ENCODE measurements at regions not wholly inside any gene's neighbourhood (a gene's known extent, or its start where the extent isn't known, plus 50 kb on each side); places are given as distances from the start of the nearest gene placed in this dataset.

GRCh38 chr13:105814902-105815250 is 720.6 kb downstream of the EFNB2 start:
- ATAC-seq (ENCODE audit: low read depth in 2 of 2) = no peak
- Mint-ChIP-seq H3K4me1 (no peaks in the 10 kb centered on the region), H3K27me3 (no peaks in the 10 kb centered on the region), H3K36me3 (no peaks in the 10 kb centered on the region), H3K9me3 (peaks cover 0 to 4% (median 0%) of the 10 kb centered on the region in 7 donors), H3K27ac (no peak overlapping the region), H3K4me3 (no peak overlapping the region)
- no peak for DNase-seq

GRCh38 chr13:105814219-105814901 is 721.1 kb downstream of the EFNB2 start:
- DNase-seq (no peak), ATAC-seq (ENCODE audit: low read depth in 2 of 2) (no peak)
- Mint-ChIP-seq H3K27me3 (no peaks in the 10 kb centered on the region), H3K36me3 (no peaks in the 10 kb centered on the region), H3K4me1 (no peaks in the 10 kb centered on the region), H3K4me3 (no peak overlapping the region), H3K9me3 (peaks cover 0 to 4% (median 0%) of the 10 kb centered on the region in 7 donors), H3K27ac (no peak overlapping the region)

DNA sequence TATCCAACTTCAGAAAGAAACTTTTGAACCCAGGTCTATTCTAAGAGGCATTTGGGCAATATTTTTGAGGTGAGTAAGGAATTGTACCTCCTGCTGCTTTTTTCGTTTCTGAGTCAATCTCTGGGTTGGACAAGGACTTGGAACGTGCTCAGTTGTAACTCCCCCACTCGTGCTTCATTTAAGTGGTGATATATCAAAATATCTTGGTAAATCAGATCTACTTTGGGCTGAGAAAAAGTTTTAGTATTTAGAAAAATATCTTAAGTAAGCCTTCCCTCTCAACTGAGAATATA is 728.9 kb downstream of the EFNB2 start:
- no peaks in the 10 kb centered on the region for H3K4me1 Mint-ChIP-seq
- no peaks in the 10 kb centered on the region for H3K27me3 Mint-ChIP-seq
- peaks cover 0 to 10% (median 5%) of the 10 kb centered on the region in 7 donors for H3K9me3 Mint-ChIP-seq
- H3K36me3 Mint-ChIP-seq = no peaks in the 10 kb centered on the region
- H3K27ac Mint-ChIP-seq = no peak overlapping the region
- ATAC-seq (ENCODE audit: low read depth in 2 of 2) (no peak), DNase-seq (no peak)
- H3K4me3 Mint-ChIP-seq = no peak overlapping the region

DNA sequence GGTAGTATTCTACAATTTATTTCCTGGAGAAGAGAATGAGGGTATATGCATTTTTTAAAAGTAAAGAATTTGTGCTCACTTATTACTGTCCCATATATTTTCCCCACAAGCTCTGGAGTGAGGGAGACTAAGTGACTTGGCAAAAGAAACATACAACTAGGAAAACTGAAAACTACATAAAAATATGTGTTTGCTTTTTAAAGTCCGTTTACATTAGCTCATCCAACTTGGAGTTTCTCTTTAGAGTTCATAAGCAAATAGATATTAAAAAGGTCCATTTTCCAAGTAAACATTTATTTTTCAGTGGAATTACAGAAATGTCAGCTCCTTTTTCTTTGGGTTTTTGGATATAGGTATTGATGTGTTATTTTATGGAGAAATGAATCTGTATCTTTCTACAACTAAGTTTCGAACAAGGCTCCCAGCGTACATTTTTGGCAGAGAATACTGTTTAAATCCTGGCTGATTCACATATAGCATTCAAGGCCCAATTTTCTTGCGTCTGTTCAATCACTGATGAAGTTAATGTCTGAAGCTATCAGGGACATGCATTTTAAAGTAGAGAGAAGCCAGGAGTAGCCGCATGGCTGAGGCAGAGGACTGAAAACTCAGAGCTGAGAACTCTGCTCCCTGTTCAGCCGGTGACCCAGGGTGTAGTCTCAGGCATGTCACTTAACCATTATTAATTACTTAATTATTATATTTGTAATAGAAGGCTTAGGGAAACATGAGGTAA is 729.4 kb downstream of the EFNB2 start:
- Mint-ChIP-seq H3K36me3 (no peaks in the 10 kb centered on the region), H3K27ac (no peak overlapping the region), H3K27me3 (no peaks in the 10 kb centered on the region), H3K4me1 (no peaks in the 10 kb centered on the region), H3K4me3 (no peak overlapping the region), H3K9me3 (peaks cover 0 to 10% (median 5%) of the 10 kb centered on the region in 7 donors)
- DNase-seq (no peak), ATAC-seq (ENCODE audit: low read depth in 2 of 2) (no peak)

DNA sequence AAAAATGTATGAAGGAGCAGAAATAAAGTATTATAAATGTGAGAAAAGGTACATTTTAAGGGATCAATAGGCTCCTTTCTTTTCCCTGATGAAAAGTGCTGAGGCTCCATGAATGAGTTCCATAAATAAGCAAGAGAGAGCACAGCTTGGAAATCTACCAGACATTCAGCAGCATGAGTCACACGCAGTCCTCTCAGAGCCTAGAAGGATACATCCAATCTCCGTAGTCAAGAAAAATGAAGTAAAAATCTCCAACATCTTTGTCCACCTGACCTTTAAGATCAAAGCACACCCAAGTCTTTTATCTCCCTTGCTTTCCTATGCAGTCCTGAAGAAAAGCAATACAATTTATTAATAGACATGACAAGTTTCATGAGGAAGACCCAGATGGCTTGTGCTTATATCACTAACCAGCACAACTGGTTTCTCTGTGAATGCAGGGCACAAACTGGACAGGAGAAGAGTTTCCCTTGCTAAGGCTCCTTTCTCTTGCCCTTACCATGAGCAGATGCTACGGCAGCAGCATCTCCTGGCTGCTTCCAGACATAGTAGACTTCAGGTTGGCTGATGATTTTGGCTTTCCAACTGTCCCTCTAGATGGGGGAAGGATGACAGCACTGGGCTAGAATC is 730.8 kb downstream of the EFNB2 start:
- no peak for ATAC-seq (ENCODE audit: low read depth in 2 of 2)
- Mint-ChIP-seq H3K4me1 (no peaks in the 10 kb centered on the region), H3K4me3 (no peak overlapping the region)

GRCh38 chr13:105799155-105799554 is 736.3 kb downstream of the EFNB2 start:
- H3K4me1 Mint-ChIP-seq = no peaks in the 10 kb centered on the region
- DNase-seq (no peak), ATAC-seq (ENCODE audit: low read depth in 2 of 2) (no peak)
- H3K36me3 Mint-ChIP-seq = no peaks in the 10 kb centered on the region
- no peak overlapping the region for H3K4me3 Mint-ChIP-seq
- H3K9me3 Mint-ChIP-seq = peaks cover 0 to 3% (median 0%) of the 10 kb centered on the region in 7 donors
- no peak overlapping the region for H3K27ac Mint-ChIP-seq
- no peaks in the 10 kb centered on the region for H3K27me3 Mint-ChIP-seq

More for the DNA sequence above, 730.8 kb downstream of the EFNB2 start:
- no peaks in the 10 kb centered on the region for H3K36me3 Mint-ChIP-seq
- H3K27ac Mint-ChIP-seq = no peak overlapping the region
- no peaks in the 10 kb centered on the region for H3K27me3 Mint-ChIP-seq
- DNase-seq = no peak
- peaks cover 0 to 10% (median 3%) of the 10 kb centered on the region in 7 donors for H3K9me3 Mint-ChIP-seq

DNA sequence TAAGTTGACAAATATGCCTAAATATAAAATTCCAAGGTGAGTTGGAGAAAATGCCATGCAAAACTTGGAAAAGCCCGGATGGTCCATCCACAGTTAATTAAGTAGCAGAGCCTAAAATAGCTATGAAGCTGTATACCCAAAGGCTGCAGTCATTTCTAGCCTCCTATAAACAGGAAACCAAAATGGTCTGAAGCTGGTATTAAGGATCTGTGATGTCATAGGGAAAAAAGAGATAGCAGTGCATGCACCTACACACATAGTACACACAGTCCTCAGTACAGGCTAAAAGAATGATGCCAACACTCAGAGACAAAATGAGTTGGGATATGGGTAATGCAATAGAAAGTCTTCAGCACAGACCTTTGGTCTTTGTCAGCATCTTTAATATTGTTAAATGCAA is 736.9 kb downstream of the EFNB2 start:
- H3K27me3 Mint-ChIP-seq = no peaks in the 10 kb centered on the region
- peaks cover 0 to 4% (median 0%) of the 10 kb centered on the region in 7 donors for H3K9me3 Mint-ChIP-seq
- no peaks in the 10 kb centered on the region for H3K4me1 Mint-ChIP-seq
- DNase-seq = no peak
- no peak for ATAC-seq (ENCODE audit: low read depth in 2 of 2)
- H3K36me3 Mint-ChIP-seq = no peaks in the 10 kb centered on the region
- no peak overlapping the region for H3K27ac Mint-ChIP-seq
- H3K4me3 Mint-ChIP-seq = no peak overlapping the region

DNA sequence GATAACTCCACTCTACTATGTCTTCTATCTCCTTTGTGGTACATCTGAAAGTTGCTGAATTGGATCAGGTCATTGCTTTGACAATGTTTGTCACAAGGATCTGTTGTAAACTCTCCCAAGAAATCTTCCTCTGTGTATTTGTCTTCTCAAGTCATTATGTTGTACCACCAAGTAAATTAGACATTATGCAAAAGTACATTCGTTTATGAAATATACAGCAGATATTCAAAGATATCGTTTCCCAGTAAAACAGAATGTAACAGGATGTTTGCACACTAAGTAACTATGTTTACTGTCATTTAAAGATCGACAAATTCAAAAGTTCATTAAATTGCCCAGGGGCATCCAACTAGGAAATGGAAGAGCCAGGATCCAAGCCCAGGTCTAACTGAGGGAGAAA is 739.4 kb downstream of the EFNB2 start:
- H3K9me3 Mint-ChIP-seq = peaks cover 0 to 6% (median 3%) of the 10 kb centered on the region in 7 donors
- H3K36me3 Mint-ChIP-seq = no peaks in the 10 kb centered on the region
- DNase-seq (no peak), ATAC-seq (ENCODE audit: low read depth in 2 of 2) (no peak)
- no peaks in the 10 kb centered on the region for H3K27me3 Mint-ChIP-seq
- peak overlapping the region in 1 of 6 donors; percentile 7 for H3K27ac Mint-ChIP-seq
- no peak overlapping the region for H3K4me3 Mint-ChIP-seq
- H3K4me1 Mint-ChIP-seq = no peaks in the 10 kb centered on the region

DNA sequence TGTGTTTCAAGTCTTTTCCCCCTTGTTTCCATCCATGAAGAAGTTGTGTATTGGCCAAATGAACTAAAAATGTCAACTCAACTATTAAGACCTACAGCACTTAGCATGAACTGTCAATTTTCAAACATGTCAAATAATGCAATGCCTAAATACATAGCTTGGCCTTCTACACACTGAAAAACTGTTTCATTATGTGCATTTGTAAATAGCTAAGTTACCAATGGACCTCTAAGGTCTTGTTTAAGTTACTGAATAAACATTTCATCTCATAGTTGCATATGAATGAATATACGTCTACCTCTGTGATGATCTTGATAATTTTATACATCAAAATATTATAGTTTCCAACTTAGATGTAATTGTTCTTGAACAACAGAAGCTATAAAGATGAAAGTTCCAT is 744.5 kb downstream of the EFNB2 start:
- H3K36me3 Mint-ChIP-seq = no peaks in the 10 kb centered on the region
- H3K4me1 Mint-ChIP-seq = no peaks in the 10 kb centered on the region
- H3K27me3 Mint-ChIP-seq = no peaks in the 10 kb centered on the region
- H3K9me3 Mint-ChIP-seq = peaks cover 0 to 8% (median 3%) of the 10 kb centered on the region in 7 donors
- ATAC-seq (ENCODE audit: low read depth in 2 of 2) (no peak), DNase-seq (no peak)
- H3K27ac Mint-ChIP-seq = no peak overlapping the region
- H3K4me3 Mint-ChIP-seq = no peak overlapping the region

DNA sequence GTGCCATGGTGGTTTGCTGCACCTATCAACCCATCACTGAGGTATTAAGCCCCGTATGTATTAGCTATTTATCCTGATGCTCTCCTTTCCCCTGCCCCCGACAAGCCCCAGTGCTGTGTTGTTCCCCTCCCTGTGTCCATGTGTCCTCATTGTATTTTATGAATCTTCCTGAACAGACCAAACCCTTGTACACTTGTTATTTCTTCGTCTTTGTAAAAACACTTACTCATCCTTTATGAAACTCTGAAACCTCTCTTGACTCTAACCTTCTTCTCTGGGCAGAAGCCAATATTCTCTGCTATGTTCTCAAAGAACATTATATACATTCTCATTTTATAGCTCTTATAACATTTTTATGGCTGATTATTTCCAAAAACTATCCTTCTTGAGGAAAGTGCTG is 746.9 kb downstream of the EFNB2 start:
- H3K27me3 Mint-ChIP-seq = no peaks in the 10 kb centered on the region
- no peak overlapping the region for H3K27ac Mint-ChIP-seq
- no peak overlapping the region for H3K4me3 Mint-ChIP-seq
- no peaks in the 10 kb centered on the region for H3K4me1 Mint-ChIP-seq
- DNase-seq (no peak), ATAC-seq (ENCODE audit: low read depth in 2 of 2) (no peak)
- peaks cover 0 to 7% (median 2%) of the 10 kb centered on the region in 7 donors for H3K9me3 Mint-ChIP-seq
- H3K36me3 Mint-ChIP-seq = no peaks in the 10 kb centered on the region

DNA sequence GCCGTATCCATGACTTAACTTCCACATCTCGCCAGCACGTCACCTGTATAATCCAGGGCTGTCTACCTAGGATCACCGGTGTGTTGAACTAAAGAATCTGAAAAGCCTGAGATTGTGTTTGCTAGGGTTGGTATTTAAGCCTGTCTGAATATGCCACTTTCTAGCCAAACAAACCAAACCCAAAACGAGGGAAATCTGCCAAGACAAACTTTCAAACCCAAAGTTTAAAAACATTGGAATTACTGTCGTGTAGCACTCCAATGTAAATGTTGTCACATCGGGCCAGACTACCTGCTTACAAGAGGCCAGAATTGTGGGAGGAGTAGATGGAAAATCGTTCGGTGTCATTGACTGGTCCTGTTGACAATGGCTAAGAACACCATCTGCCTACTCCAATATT is 747.8 kb downstream of the EFNB2 start:
- H3K9me3 Mint-ChIP-seq = peaks cover 0 to 5% (median 0%) of the 10 kb centered on the region in 7 donors
- DNase-seq (no peak), ATAC-seq (ENCODE audit: low read depth in 2 of 2) (no peak)
- no peaks in the 10 kb centered on the region for H3K27me3 Mint-ChIP-seq
- H3K36me3 Mint-ChIP-seq = no peaks in the 10 kb centered on the region
- no peak overlapping the region for H3K4me3 Mint-ChIP-seq
- no peak overlapping the region for H3K27ac Mint-ChIP-seq
- H3K4me1 Mint-ChIP-seq = no peaks in the 10 kb centered on the region

DNA sequence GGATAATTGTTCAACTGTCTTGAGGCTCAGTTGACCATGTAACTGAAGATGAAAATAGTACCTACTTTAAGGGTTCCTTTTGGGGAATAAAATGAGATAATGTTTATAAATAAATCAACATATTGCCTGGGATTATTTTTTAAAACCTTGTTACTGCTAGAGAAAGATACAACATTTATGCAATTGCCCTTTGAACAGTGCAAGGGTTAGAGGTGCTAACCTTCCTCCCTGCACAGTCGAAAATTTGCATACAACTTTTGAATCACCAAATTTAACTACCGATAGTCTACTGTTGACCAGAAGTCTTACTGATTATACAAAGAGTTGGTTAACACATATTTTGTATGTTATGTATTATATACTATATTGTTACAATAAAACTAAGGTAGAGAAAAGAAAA is 750.0 kb downstream of the EFNB2 start:
- Mint-ChIP-seq H3K9me3 (peaks cover 0 to 6% (median 3%) of the 10 kb centered on the region in 7 donors), H3K4me1 (no peaks in the 10 kb centered on the region), H3K4me3 (no peak overlapping the region), H3K27me3 (no peaks in the 10 kb centered on the region), H3K27ac (no peak overlapping the region), H3K36me3 (no peaks in the 10 kb centered on the region)
- no peak for ATAC-seq (ENCODE audit: low read depth in 2 of 2)
- DNase-seq = no peak

DNA sequence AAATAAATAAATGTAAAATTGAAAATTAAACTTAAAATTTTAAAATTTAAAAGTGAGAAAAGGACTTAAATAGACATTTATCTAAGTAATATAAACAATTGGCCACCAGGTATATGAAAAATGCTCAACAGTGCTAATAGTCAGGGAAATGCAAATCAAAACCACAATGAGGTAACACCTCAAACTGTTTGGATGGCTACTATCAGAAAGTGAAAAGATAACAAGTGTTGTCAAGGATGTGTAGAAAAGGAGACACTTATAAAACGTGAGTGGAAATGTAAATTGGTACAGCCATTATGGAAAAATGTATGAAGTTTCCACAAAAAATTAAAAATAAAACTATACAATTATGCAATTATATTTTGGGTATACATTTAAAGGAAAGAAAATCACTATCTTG is 752.2 kb downstream of the EFNB2 start:
- H3K36me3 Mint-ChIP-seq = no peaks in the 10 kb centered on the region
- no peaks in the 10 kb centered on the region for H3K4me1 Mint-ChIP-seq
- H3K27me3 Mint-ChIP-seq = no peaks in the 10 kb centered on the region

GRCh38 chr13:105778196-105778595 is 757.3 kb downstream of the EFNB2 start:
- H3K9me3 Mint-ChIP-seq = peaks cover 0 to 6% (median 2%) of the 10 kb centered on the region in 7 donors
- H3K4me1 Mint-ChIP-seq = no peaks in the 10 kb centered on the region
- ATAC-seq (ENCODE audit: low read depth in 2 of 2) = no peak
- no peaks in the 10 kb centered on the region for H3K36me3 Mint-ChIP-seq
- H3K4me3 Mint-ChIP-seq = no peak overlapping the region
- no peaks in the 10 kb centered on the region for H3K27me3 Mint-ChIP-seq
- no peak for DNase-seq
- H3K27ac Mint-ChIP-seq = no peak overlapping the region

More for the DNA sequence above, 752.2 kb downstream of the EFNB2 start:
- Mint-ChIP-seq H3K27ac (no peak overlapping the region), H3K9me3 (peaks cover 0 to 6% (median 0%) of the 10 kb centered on the region in 7 donors), H3K4me3 (no peak overlapping the region)
- DNase-seq (no peak), ATAC-seq (ENCODE audit: low read depth in 2 of 2) (no peak)

Data from naive B cell (primary cell).